ENCODE measurements at regions not wholly inside any gene's neighbourhood (a gene's known extent, or its start where the extent isn't known, plus 50 kb on each side); places are given as distances from the start of the nearest gene placed in this dataset.

DNA sequence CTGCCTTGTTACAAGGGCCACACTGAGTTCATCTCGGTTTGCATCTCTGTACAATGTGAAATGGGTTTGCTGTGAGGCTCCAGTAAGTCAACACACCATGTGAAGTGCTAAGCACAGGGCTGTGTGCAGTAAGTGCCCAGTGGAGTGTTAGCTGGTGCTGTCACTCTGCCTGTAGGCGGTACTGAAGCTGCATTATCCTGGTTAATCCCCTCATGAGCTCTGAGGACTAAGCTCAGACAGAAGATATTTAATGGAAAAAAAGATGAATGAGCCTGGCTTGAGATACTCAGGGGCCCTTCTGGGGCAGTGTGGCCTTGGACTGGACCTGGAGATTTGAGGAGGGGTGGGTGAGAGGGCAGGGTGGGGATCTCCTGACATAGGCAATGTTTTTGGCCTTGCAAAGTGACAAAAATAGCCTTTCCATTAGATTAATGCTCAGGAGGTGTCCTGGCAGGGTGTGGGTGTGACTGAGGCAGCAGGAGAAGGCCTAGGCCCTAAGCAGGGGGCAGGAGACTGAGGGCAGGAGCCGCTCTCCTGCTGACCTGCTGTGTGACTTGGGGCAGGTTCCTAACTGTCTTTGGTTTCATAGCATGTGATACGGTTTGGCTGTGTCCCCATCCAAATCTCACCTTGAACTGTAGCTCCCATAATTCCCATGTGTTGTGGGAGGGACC is 570.5 kb downstream of the PTPRU start:
- DNase-seq (ENCODE audit: low read depth) = no peak
- Mint-ChIP-seq H3K9me3 (ENCODE audit: unreplicated experiment) (no peaks in the 10 kb centered on the region), H3K4me3 (ENCODE audit: unreplicated experiment) (no peak overlapping the region), H3K27me3 (ENCODE audit: low read depth, unreplicated experiment) (peaks cover 37% of the 10 kb centered on the region), H3K36me3 (ENCODE audit: low read depth, unreplicated experiment) (no peaks in the 10 kb centered on the region), H3K4me1 (ENCODE audit: low read depth, unreplicated experiment) (no peaks in the 10 kb centered on the region), H3K27ac (ENCODE audit: unreplicated experiment) (no peak overlapping the region)
- no peak overlapping the region for H3K4me2 ChIP-seq (ENCODE audit: low read length)
- no peak overlapping the region for H3K9ac ChIP-seq (ENCODE audit: low read length)
- no peaks in the 10 kb centered on the region for H3K4me1 ChIP-seq (ENCODE audit: insufficient read depth, low read length)
- H3K79me2 ChIP-seq (ENCODE audit: insufficient read depth, low read length) = no peaks in the 10 kb centered on the region
- no peak overlapping the region for H3K27ac ChIP-seq (ENCODE audit: low read depth, low read length)
- H2AFZ ChIP-seq (ENCODE audit: low read depth, low read length) = no peak overlapping the region
- TF ChIP-seq, protein P1, sequence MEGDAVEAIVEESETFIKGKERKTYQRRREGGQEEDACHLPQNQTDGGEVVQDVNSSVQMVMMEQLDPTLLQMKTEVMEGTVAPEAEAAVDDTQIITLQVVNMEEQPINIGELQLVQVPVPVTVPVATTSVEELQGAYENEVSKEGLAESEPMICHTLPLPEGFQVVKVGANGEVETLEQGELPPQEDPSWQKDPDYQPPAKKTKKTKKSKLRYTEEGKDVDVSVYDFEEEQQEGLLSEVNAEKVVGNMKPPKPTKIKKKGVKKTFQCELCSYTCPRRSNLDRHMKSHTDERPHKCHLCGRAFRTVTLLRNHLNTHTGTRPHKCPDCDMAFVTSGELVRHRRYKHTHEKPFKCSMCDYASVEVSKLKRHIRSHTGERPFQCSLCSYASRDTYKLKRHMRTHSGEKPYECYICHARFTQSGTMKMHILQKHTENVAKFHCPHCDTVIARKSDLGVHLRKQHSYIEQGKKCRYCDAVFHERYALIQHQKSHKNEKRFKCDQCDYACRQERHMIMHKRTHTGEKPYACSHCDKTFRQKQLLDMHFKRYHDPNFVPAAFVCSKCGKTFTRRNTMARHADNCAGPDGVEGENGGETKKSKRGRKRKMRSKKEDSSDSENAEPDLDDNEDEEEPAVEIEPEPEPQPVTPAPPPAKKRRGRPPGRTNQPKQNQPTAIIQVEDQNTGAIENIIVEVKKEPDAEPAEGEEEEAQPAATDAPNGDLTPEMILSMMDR (IDR thresholded peaks at IDR 0.05; ENCODE audit: insufficient read depth, low read depth, low read length) = no peak
- no peak for TF ChIP-seq EZH2 (IDR thresholded peaks at IDR 0.05; ENCODE audit: insufficient read depth, low read length)
- peaks cover 2% of the 10 kb centered on the region for H3K27me3 ChIP-seq (ENCODE audit: insufficient read depth, low read length)
- no peaks in the 10 kb centered on the region for H3K36me3 ChIP-seq (ENCODE audit: insufficient read depth, low read length)
- FAIRE-seq = no peak
- H3K4me3 ChIP-seq (ENCODE audit: insufficient read depth, low read depth, low read length) = no peak overlapping the region
- no peaks in the 10 kb centered on the region for H3K9me3 ChIP-seq (ENCODE audit: insufficient read depth, low read depth, low read length)
- H4K20me1 ChIP-seq (ENCODE audit: insufficient read depth, low read length) = no peaks in the 10 kb centered on the region

GRCh38 chr1:29805896-29806160 is 569.5 kb downstream of the PTPRU start:
- Histone ChIP-seq H3K4me1 (ENCODE audit: insufficient read depth, low read length) (no peaks in the 10 kb centered on the region), H3K27ac (ENCODE audit: low read depth, low read length) (no peak overlapping the region), H3K4me3 (ENCODE audit: insufficient read depth, low read depth, low read length) (no peak overlapping the region), H3K9me3 (ENCODE audit: insufficient read depth, low read depth, low read length) (no peaks in the 10 kb centered on the region), H3K79me2 (ENCODE audit: insufficient read depth, low read length) (no peaks in the 10 kb centered on the region), H2AFZ (ENCODE audit: low read depth, low read length) (no peak overlapping the region), H3K27me3 (ENCODE audit: insufficient read depth, low read length) (peaks cover 2% of the 10 kb centered on the region), H3K4me2 (ENCODE audit: low read length) (no peak overlapping the region), H3K9ac (ENCODE audit: low read length) (no peak overlapping the region), H4K20me1 (ENCODE audit: insufficient read depth, low read length) (no peaks in the 10 kb centered on the region), H3K36me3 (ENCODE audit: insufficient read depth, low read length) (no peaks in the 10 kb centered on the region)
- Mint-ChIP-seq H3K4me1 (ENCODE audit: low read depth, unreplicated experiment) (no peaks in the 10 kb centered on the region), H3K27ac (ENCODE audit: unreplicated experiment) (no peak overlapping the region), H3K27me3 (ENCODE audit: low read depth, unreplicated experiment) (peaks cover 37% of the 10 kb centered on the region), H3K9me3 (ENCODE audit: unreplicated experiment) (no peaks in the 10 kb centered on the region), H3K4me3 (ENCODE audit: unreplicated experiment) (no peak overlapping the region), H3K36me3 (ENCODE audit: low read depth, unreplicated experiment) (no peaks in the 10 kb centered on the region)
- TF ChIP-seq, protein P1 (IDR thresholded peaks at IDR 0.05; ENCODE audit: insufficient read depth, low read depth, low read length) = no peak
- no peak for TF ChIP-seq EZH2 (IDR thresholded peaks at IDR 0.05; ENCODE audit: insufficient read depth, low read length)
- FAIRE-seq (no peak), DNase-seq (ENCODE audit: low read depth) (no peak)

GRCh38 chr1:29805122-29805895 is 569.0 kb downstream of the PTPRU start:
- Histone ChIP-seq H3K36me3 (ENCODE audit: insufficient read depth, low read length) (no peaks in the 10 kb centered on the region), H3K79me2 (ENCODE audit: insufficient read depth, low read length) (no peaks in the 10 kb centered on the region), H3K4me1 (ENCODE audit: insufficient read depth, low read length) (no peaks in the 10 kb centered on the region), H2AFZ (ENCODE audit: low read depth, low read length) (no peak overlapping the region), H3K9ac (ENCODE audit: low read length) (no peak overlapping the region), H3K4me3 (ENCODE audit: insufficient read depth, low read depth, low read length) (no peak overlapping the region), H3K9me3 (ENCODE audit: insufficient read depth, low read depth, low read length) (no peaks in the 10 kb centered on the region), H3K4me2 (ENCODE audit: low read length) (no peak overlapping the region), H4K20me1 (ENCODE audit: insufficient read depth, low read length) (no peaks in the 10 kb centered on the region), H3K27ac (ENCODE audit: low read depth, low read length) (no peak overlapping the region), H3K27me3 (ENCODE audit: insufficient read depth, low read length) (peaks cover 2% of the 10 kb centered on the region)
- Mint-ChIP-seq H3K4me1 (ENCODE audit: low read depth, unreplicated experiment) (no peaks in the 10 kb centered on the region), H3K27ac (ENCODE audit: unreplicated experiment) (no peak overlapping the region), H3K27me3 (ENCODE audit: low read depth, unreplicated experiment) (peaks cover 37% of the 10 kb centered on the region), H3K4me3 (ENCODE audit: unreplicated experiment) (no peak overlapping the region), H3K36me3 (ENCODE audit: low read depth, unreplicated experiment) (no peaks in the 10 kb centered on the region), H3K9me3 (ENCODE audit: unreplicated experiment) (no peaks in the 10 kb centered on the region)
- TF ChIP-seq EZH2 (IDR thresholded peaks at IDR 0.05; ENCODE audit: insufficient read depth, low read length) = no peak
- TF ChIP-seq, protein P1 (IDR thresholded peaks at IDR 0.05; ENCODE audit: insufficient read depth, low read depth, low read length) = no peak
- no peak for FAIRE-seq
- DNase-seq (ENCODE audit: low read depth) = no peak
